OCI-LY3 (cell line): ENCODE measurements at regions not wholly inside any gene's neighbourhood (a gene's known extent, or its start where the extent isn't known, plus 50 kb on each side); places are given as distances from the start of the nearest gene placed in this dataset.

Experiments
- H2AFZ ChIP-seq: fragments of 200-600, 300-600 bp; shearing (Covaris generic); 2 replicates; pipeline ENCODE4 v1.6.0; 2014; ENCODE audit warnings: antibody characterized with exemption, low read depth, low read length
- H3K27ac ChIP-seq: fragments of 200-600, 300-600 bp; sonication (generic); 2 replicates; pipeline ENCODE4 v1.5.1; 2014; ENCODE audit warnings: mild to moderate bottlenecking, low read length, moderate library complexity, mixed read lengths
- H3K27me3 ChIP-seq: fragments of 200-600, 300-600 bp; sonication (generic); 2 replicates; pipeline ENCODE4 v1.6.1; 2014; ENCODE audit warnings: low read depth, low read length, mixed read lengths
- H3K36me3 ChIP-seq: fragments of 200-600, 300-600 bp; sonication (generic); replicated peaks from 2 replicates; pipeline ENCODE3; 2014; ENCODE audit warnings: low read depth, low read length, mixed read lengths
- H3K4me1 ChIP-seq: fragments of 300-600, 200-600 bp; sonication (generic); 2 replicates; pipeline ENCODE4 v1.6.1; 2014; ENCODE audit warnings: low read length, mixed read lengths
- H3K4me2 ChIP-seq: fragments of 200-600, 300-600 bp; sonication (generic); 2 replicates; pipeline ENCODE4 v1.6.1; 2014; ENCODE audit warnings: low read length, mixed read lengths
- H3K4me3 ChIP-seq: fragments of 300-600, 200-600 bp; sonication (generic); 2 replicates; pipeline ENCODE4 v1.5.1; 2014; ENCODE audit warnings: antibody characterized with exemption, mild to moderate bottlenecking, low read length, moderate library complexity
- H3K79me2 ChIP-seq: fragments of 300-600, 200-600 bp; shearing (Covaris generic); 2 replicates; pipeline ENCODE4 v1.6.1; 2014; ENCODE audit warnings: mild to moderate bottlenecking, low read length, mixed read lengths
- H3K9ac ChIP-seq: fragments of 300-600, 200-600 bp; shearing (Covaris generic); 2 replicates; pipeline ENCODE4 v1.6.0; 2014; ENCODE audit warnings: mild to moderate bottlenecking, low read length, moderate library complexity
- H3K9me3 ChIP-seq: fragments of 200-600, 300-600 bp; shearing (Covaris generic); 2 replicates; pipeline ENCODE4 v1.6.1; 2014; ENCODE audit warnings: low read length, mixed read lengths; ENCODE audit not compliant: insufficient read depth
- H4K20me1 ChIP-seq: fragments of 200-600, 300-600 bp; sonication (generic); 2 replicates; pipeline ENCODE4 v1.6.1; 2016; ENCODE audit warnings: low read length, mixed read lengths; ENCODE audit not compliant: insufficient read depth
- CTCF ChIP-seq: fragments of 200-600, 300-600 bp; sonication (generic); IDR thresholded peaks from 2 replicates; pipeline ENCODE4 v1.5.1; 2014; ENCODE audit warnings: antibody characterized with exemption, low read length, low read depth
- EZH2phosphoT487 ChIP-seq: fragments of 200-600 bp; shearing (Covaris generic); IDR thresholded peaks from 2 replicates; pipeline ENCODE4 v1.6.1; 2018; ENCODE audit warnings: antibody characterized with exemption, mixed run types, low read depth

- Histone ChIP-seq H3K27ac (no peak overlapping the region), H3K4me2 (peak overlapping the region; percentile 8), H3K36me3 (peaks cover 12% of the 10 kb centered on the region), H4K20me1 (no peaks in the 10 kb centered on the region), H3K4me3 (no peak overlapping the region), H3K4me1 (peaks cover 14% of the 10 kb centered on the region), H3K27me3 (no peaks in the 10 kb centered on the region), H3K79me2 (no peaks in the 10 kb centered on the region), H3K9ac (no peak overlapping the region), H3K9me3 (no peaks in the 10 kb centered on the region), H2AFZ (peak overlapping the region; percentile 10)
- no peak for TF ChIP-seq EZH2phosphoT487
- TF ChIP-seq CTCF = peak; percentile 38
Observed at GRCh38 chr1:221098471-221099405, 219.5 kb downstream of the HLX start.

GRCh38 chr1:221099747-221100595 lies 220.7 kb downstream of the HLX start:
- peaks cover 12% of the 10 kb centered on the region for H3K36me3 ChIP-seq
- H4K20me1 ChIP-seq = no peaks in the 10 kb centered on the region
- H2AFZ ChIP-seq = no peak overlapping the region
- no peak overlapping the region for H3K9ac ChIP-seq
- no peak overlapping the region for H3K4me3 ChIP-seq
- H3K27me3 ChIP-seq = no peaks in the 10 kb centered on the region
- H3K79me2 ChIP-seq = no peaks in the 10 kb centered on the region
- H3K4me1 ChIP-seq = peaks cover 24% of the 10 kb centered on the region
- no peak overlapping the region for H3K27ac ChIP-seq
- no peak for TF ChIP-seq EZH2phosphoT487
- TF ChIP-seq CTCF = no peak
- H3K4me2 ChIP-seq = no peak overlapping the region
- H3K9me3 ChIP-seq = no peaks in the 10 kb centered on the region

DNA sequence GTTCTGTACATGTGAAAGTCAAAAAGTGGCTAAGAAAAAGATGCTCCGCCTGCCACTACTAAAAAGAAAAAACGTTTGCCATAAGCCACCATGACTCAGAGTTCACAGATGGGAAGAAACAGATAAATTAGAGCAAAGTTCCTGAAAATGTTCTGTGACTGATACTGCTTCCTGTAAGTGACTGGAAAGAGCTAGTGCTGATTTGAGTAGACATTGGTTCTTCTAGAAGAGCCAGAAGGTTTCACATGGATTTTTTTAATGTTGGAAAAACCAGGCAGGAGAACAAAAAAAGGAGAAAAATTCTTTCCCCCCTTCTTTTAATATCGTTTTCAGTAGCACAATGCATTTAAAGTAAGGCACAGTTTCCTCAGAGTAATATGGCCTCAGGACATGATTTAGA lies 221.4 kb downstream of the HLX start:
- Histone ChIP-seq H3K27me3 (no peaks in the 10 kb centered on the region), H3K9me3 (no peaks in the 10 kb centered on the region), H3K9ac (no peak overlapping the region), H2AFZ (no peak overlapping the region), H3K27ac (no peak overlapping the region), H3K79me2 (no peaks in the 10 kb centered on the region), H3K36me3 (peaks cover 12% of the 10 kb centered on the region), H3K4me2 (no peak overlapping the region), H4K20me1 (no peaks in the 10 kb centered on the region), H3K4me3 (no peak overlapping the region), H3K4me1 (peaks cover 31% of the 10 kb centered on the region)
- TF ChIP-seq EZH2phosphoT487 (no peak), CTCF (no peak)
